Pancreas (tissue), 10 donors: ENCODE measurements at regions not wholly inside any gene's neighbourhood (a gene's known extent, or its start where the extent isn't known, plus 50 kb on each side); places are given as distances from the start of the nearest gene placed in this dataset.
"Not testable (repeated sequence)": the region's sequence is repeated elsewhere in the genome, so short reads cannot be mapped to it uniquely, and the experiment has no call there.

Experiments used
- ATAC-seq, 4 donors: fragments of 200-7000 bp; cut with Tn5 transposase; one replicate each; pipeline versions ENCODE4 v1.8.0 to v1.9.1; 2020; ENCODE audit warnings: mild to moderate bottlenecking in 4 of 4, moderate library complexity in 4 of 4
- DNase-seq, 6 donors: peaks; one replicate each; pipeline ENCODE4 v3.0.0-alpha.2; 2020
- FAIRE-seq: peaks from 2 replicates; lab custom pipeline; 2012; peaks lifted over from hg19 to GRCh38; lab: Jason Lieb, UNC
- H3K27ac ChIP-seq, 4 donors: fragments of 200-600 bp; sonication (generic); 1 replicate in 3 of 4; 2 replicates in 1 of 4; pipeline versions ENCODE4 v1.5.0 to v1.8.0; 2020
- H3K27me3 ChIP-seq, 4 donors: fragments of 200-600 bp; one replicate each; pipeline ENCODE4 v1.8.0; 2021
- H3K36me3 ChIP-seq, 3 donors: fragments of 200-600 bp; sonication (generic) in 1 of 3; one replicate each; pipeline versions ENCODE4 v1.5.0 to v1.8.0; 2020 to 2021
- H3K4me1 ChIP-seq, 3 donors: fragments of 200-600 bp; one replicate each; pipeline ENCODE4 v1.8.0; 2021
- H3K4me3 ChIP-seq, 4 donors: fragments of 200-600 bp; sonication (generic) in 2 of 4; one replicate each; pipeline versions ENCODE4 v1.5.0 to v1.8.0; 2020 to 2021
- H3K9me3 ChIP-seq, 4 donors: fragments of 200-600 bp; one replicate each; pipeline ENCODE4 v1.8.0; 2021
- WGBS, 2 donors: extraction: QIAGEN DNeasy Blood & Tissue Kit; methylation state at CpG; one replicate each; pipeline ENCODE4 v1.1.7; 2013; 5-methylcytosine and 5-hydroxymethylcytosine counted together
- intact Hi-C, 3 donors: fragments of 100-400 bp; cut with DNase I; formaldehyde crosslinking; loops; one replicate each; pipeline versions ENCODE4 v1.11.1 to v1.14.2; 2022
- TF ChIP-seq, protein P1 (sequence below), 4 donors: fragments of 200-600 bp; sonication (generic) in 3 of 4; IDR thresholded peaks; one replicate each; pipeline versions ENCODE4 v1.5.0 to v1.8.0; 2021; ENCODE audit warnings: antibody characterized with exemption in 4 of 4
- donor health status: healthy with polysubstance abuse.
- donor health status: DM: no; HTN: no; CAD: no; lungs with moderate emphysema.
- donor health status: DM: no; HTN: no; CAD: no.
- donor health status: control.
- donor health status: control.
- donor health status: Bipolar disorder and iron deficiency.
- donor health status: DM: yes; HTN: yes; CAD: no.
- donor health status: DM: no; HTN: no; CAD: no.
- donor health status: DM: no; HTN: no; CAD: no.
- donor health status: DM: yes; HTN: yes; CAD: no.

- H3K4me3 ChIP-seq = no peak overlapping the region
- intact Hi-C loops = no loop called here
- DNase-seq (no peak), FAIRE-seq (no peak), ATAC-seq (no peak)
- TF ChIP-seq, protein P1, sequence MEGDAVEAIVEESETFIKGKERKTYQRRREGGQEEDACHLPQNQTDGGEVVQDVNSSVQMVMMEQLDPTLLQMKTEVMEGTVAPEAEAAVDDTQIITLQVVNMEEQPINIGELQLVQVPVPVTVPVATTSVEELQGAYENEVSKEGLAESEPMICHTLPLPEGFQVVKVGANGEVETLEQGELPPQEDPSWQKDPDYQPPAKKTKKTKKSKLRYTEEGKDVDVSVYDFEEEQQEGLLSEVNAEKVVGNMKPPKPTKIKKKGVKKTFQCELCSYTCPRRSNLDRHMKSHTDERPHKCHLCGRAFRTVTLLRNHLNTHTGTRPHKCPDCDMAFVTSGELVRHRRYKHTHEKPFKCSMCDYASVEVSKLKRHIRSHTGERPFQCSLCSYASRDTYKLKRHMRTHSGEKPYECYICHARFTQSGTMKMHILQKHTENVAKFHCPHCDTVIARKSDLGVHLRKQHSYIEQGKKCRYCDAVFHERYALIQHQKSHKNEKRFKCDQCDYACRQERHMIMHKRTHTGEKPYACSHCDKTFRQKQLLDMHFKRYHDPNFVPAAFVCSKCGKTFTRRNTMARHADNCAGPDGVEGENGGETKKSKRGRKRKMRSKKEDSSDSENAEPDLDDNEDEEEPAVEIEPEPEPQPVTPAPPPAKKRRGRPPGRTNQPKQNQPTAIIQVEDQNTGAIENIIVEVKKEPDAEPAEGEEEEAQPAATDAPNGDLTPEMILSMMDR (IDR thresholded peaks at IDR 0.05) = no peak
- 87 to 89% methylated on average over 5 of the region's 5 CpGs for WGBS, 2 donors
- no peaks in the 10 kb centered on the region for H3K9me3 ChIP-seq
- H3K36me3 ChIP-seq = no peaks in the 10 kb centered on the region
- no peak overlapping the region for H3K27ac ChIP-seq
- no peaks in the 10 kb centered on the region for H3K27me3 ChIP-seq
- H3K4me1 ChIP-seq = peaks cover 0 to 7% (median 0%) of the 10 kb centered on the region in 3 donors
Measured at GRCh38 chr3:118806423-118806822, 228.2 kb downstream of the IGSF11 start.

DNA sequence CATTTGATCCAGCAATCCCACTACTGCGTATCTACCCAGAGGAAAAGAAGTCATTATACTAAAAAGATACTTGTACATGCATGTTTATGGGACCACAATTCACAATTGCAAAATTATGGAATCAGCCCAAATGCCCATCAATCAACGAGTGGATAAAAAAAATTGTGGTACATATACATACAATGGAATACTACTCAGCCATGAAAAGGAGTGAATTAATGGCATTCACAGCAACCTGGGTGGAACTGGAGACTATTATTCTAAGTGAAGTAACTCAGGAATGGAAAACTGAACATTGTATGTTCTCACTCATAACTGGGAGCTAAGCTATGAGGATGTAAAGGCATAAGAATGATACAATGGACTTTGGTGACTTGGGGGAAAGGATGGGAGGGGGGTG is 227.3 kb downstream of the IGSF11 start:
- H3K27me3 ChIP-seq, H3K27ac ChIP-seq, H3K9me3 ChIP-seq, intact Hi-C loops, H3K4me1 ChIP-seq, FAIRE-seq, DNase-seq, ATAC-seq, H3K36me3 ChIP-seq, H3K4me3 ChIP-seq: not testable (repeated sequence)
- WGBS, 2 donors = 79 to 83% methylated on average over 2 of the region's 2 CpGs

DNA sequence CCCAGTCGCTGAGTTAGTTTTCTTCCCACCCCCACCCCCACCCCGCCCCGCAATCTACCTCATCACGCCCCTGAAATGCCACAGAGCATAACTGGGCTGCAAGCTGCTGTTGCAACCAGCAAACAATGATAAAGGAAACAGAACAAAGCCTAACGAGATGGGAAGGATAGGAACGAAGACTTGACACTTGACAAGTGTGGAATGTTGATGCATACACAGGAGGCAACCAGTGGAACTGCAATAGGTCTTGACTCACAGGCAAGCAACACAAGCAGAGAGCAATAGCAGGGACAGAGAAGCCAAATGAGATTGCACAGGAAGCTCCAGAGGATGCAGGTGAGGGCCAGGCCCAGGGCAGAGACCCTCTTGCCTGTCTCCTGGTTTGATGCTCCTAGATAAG is 225.9 kb downstream of the IGSF11 start:
- Histone ChIP-seq H3K4me1 (no peaks in the 10 kb centered on the region), H3K4me3 (no peak overlapping the region), H3K27me3 (no peaks in the 10 kb centered on the region), H3K9me3 (no peaks in the 10 kb centered on the region), H3K36me3 (no peaks in the 10 kb centered on the region), H3K27ac (no peak overlapping the region)
- intact Hi-C loops = no loop called here
- ATAC-seq (no peak), DNase-seq (no peak), FAIRE-seq (no peak)
- 36 to 55% methylated on average over 6 of the region's 6 CpGs for whole genome bisulfite sequencing, 2 donors
- TF ChIP-seq, protein P1 (IDR thresholded peaks at IDR 0.05) = no peak

- H3K4me3 ChIP-seq = no peak overlapping the region
- no peak for FAIRE-seq
- no peaks in the 10 kb centered on the region for H3K9me3 ChIP-seq
- H3K27ac ChIP-seq = no peak overlapping the region
- WGBS, 2 donors = 76 to 78% methylated on average over 9 of the region's 9 CpGs
- ATAC-seq = no peak
- H3K36me3 ChIP-seq = no peaks in the 10 kb centered on the region
- intact Hi-C loops = no loop called here
- TF ChIP-seq, protein P1 (IDR thresholded peaks at IDR 0.05) = no peak
- no peaks in the 10 kb centered on the region for H3K27me3 ChIP-seq
- H3K4me1 ChIP-seq = no peaks in the 10 kb centered on the region
- DNase-seq = no peak
Measured at GRCh38 chr3:118809696-118810498, 224.7 kb downstream of the IGSF11 start.

DNA sequence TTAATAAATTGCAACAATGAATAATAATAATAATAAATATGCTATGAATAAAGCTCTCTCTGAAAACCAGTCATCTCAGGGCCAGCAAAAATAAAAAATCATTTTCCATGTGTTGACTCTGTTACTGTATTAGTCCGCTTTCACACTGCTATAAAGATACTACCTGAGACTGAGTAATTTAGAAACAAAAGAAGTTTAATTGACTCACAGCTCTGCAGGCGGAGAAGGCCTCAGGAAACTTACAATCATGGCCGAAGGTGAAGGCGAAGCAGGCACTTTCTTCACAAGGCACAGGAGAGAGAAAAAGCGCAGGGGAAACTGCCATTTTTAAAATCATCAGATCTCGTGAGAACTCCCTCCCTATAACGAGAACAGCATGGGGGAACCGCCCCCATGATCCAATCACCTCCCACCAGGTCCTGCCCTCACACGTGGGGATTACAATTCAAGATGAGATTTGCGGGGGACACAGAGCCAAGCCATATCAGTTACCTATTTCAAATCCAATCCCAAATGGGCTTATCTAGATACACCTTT is 224.1 kb downstream of the IGSF11 start:
- ATAC-seq (no peak), DNase-seq (no peak), FAIRE-seq (no peak)
- TF ChIP-seq, protein P1 (IDR thresholded peaks at IDR 0.05) = no peak
- Histone ChIP-seq H3K27ac (no peak overlapping the region), H3K36me3 (no peaks in the 10 kb centered on the region), H3K4me3 (no peak overlapping the region), H3K9me3 (no peaks in the 10 kb centered on the region), H3K4me1 (no peaks in the 10 kb centered on the region), H3K27me3 (no peaks in the 10 kb centered on the region)
- intact Hi-C loops = no loop called here
- 80 to 82% methylated on average over 10 of the region's 10 CpGs for WGBS, 2 donors
